SU-DHL-6 (cell line): ENCODE measurements at regions not wholly inside any gene's neighbourhood (a gene's known extent, or its start where the extent isn't known, plus 50 kb on each side); places are given as distances from the start of the nearest gene placed in this dataset.

ENCODE experiments used
- CTCF ChIP-seq: fragments of 200-600 bp; sonication (generic); IDR thresholded peaks from one replicate; pipeline ENCODE4 v1.5.1; 2017; ENCODE audit warnings: antibody characterized with exemption, mild to moderate bottlenecking, low read length, moderate library complexity; ENCODE audit not compliant: insufficient read depth, poor library complexity, severe bottlenecking
- EZH2phosphoT487 ChIP-seq: fragments of 200-600 bp; sonication (generic), shearing (Covaris generic); conservative IDR thresholded peaks from 2 replicates; pipeline ENCODE4 v1.6.1; 2018; ENCODE audit warnings: mild to moderate bottlenecking, antibody characterized with exemption, low read length, moderate library complexity, mixed read lengths

GRCh38 chr3:67145738-67146137 lies 147.6 kb downstream of the KBTBD8 start:
- no peak for TF ChIP-seq CTCF
- no peak for TF ChIP-seq EZH2phosphoT487
